Ishikawa (cell line): ENCODE measurements at regions not wholly inside any gene's neighbourhood (a gene's known extent, or its start where the extent isn't known, plus 50 kb on each side); places are given as distances from the start of the nearest gene placed in this dataset.

ENCODE experiments used
- CEBPB ChIP-seq: IDR thresholded peaks from 2 replicates; pipeline ENCODE4 v1.6.1; 2012
- CREB1 ChIP-seq: IDR thresholded peaks from 2 replicates; pipeline ENCODE4 v1.6.1; 2012; ENCODE audit warnings: low read depth
- EGR1 ChIP-seq: IDR thresholded peaks from 2 replicates; pipeline ENCODE4 v1.6.1; 2012
- EP300 ChIP-seq: IDR thresholded peaks from 2 replicates; pipeline ENCODE4 v1.6.1; 2012; ENCODE audit warnings: borderline replicate concordance
- FOXM1 ChIP-seq: IDR thresholded peaks from 2 replicates; pipeline ENCODE4 v1.6.1; 2012; ENCODE audit warnings: low read depth, borderline replicate concordance
- NFIC ChIP-seq: IDR thresholded peaks from 2 replicates; pipeline ENCODE4 v1.6.1; 2012
- RAD21 ChIP-seq: IDR thresholded peaks from 2 replicates; pipeline ENCODE4 v1.6.1; 2012; ENCODE audit warnings: low read depth
- TAF1 ChIP-seq: IDR thresholded peaks from 2 replicates; pipeline ENCODE4 v1.6.1; 2012; ENCODE audit warnings: low read depth, mild to moderate bottlenecking
- TCF12 ChIP-seq: IDR thresholded peaks from 2 replicates; pipeline ENCODE4 v1.6.1; 2012; ENCODE audit warnings: low read depth
- TEAD4 ChIP-seq: IDR thresholded peaks from 2 replicates; pipeline ENCODE4 v1.6.1; 2012
- YY1 ChIP-seq: IDR thresholded peaks from 2 replicates; pipeline ENCODE4 v1.6.1; 2012; ENCODE audit warnings: low read depth
- ZBTB7A ChIP-seq: IDR thresholded peaks from 2 replicates; pipeline ENCODE4 v1.6.1; 2012; ENCODE audit warnings: low read depth
- TF ChIP-seq, protein P1 (sequence below): IDR thresholded peaks from 2 replicates; pipeline ENCODE4 v1.6.1; 2012; ENCODE audit warnings: low read depth, mild to moderate bottlenecking
- TF ChIP-seq, protein P2 (sequence below): IDR thresholded peaks from 2 replicates; pipeline ENCODE4 v1.6.1; 2012
- TF ChIP-seq, protein P3 (sequence below): IDR thresholded peaks from 2 replicates; pipeline ENCODE4 v1.6.1; 2012

DNA sequence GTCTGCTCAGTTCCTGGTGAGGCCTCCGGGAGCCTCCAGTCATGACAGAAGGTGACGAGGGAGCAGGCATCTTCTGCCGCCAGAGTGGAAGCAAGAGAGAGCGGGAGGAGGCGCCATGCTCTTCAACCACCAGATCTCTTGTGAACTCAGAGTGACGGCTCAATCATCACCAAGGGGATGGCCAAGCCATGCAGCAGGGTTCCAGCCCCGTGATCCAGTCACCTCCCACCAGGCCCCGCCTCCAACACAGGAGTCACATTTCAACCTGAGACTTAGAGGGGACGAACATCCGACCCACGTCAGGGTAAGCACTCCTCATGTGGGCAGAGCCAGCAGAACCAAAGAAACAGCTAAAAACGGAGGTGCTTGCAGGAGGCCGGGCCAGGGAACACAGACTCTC, 1470.5 kb downstream of the BRD1 start:
- TF ChIP-seq FOXM1 (no peak), NFIC (no peak), EP300 (no peak), CEBPB (no peak), ZBTB7A (no peak), RAD21 (no peak), TEAD4 (no peak), TCF12 (no peak), CREB1 (no peak)
- TF ChIP-seq, protein P1, sequence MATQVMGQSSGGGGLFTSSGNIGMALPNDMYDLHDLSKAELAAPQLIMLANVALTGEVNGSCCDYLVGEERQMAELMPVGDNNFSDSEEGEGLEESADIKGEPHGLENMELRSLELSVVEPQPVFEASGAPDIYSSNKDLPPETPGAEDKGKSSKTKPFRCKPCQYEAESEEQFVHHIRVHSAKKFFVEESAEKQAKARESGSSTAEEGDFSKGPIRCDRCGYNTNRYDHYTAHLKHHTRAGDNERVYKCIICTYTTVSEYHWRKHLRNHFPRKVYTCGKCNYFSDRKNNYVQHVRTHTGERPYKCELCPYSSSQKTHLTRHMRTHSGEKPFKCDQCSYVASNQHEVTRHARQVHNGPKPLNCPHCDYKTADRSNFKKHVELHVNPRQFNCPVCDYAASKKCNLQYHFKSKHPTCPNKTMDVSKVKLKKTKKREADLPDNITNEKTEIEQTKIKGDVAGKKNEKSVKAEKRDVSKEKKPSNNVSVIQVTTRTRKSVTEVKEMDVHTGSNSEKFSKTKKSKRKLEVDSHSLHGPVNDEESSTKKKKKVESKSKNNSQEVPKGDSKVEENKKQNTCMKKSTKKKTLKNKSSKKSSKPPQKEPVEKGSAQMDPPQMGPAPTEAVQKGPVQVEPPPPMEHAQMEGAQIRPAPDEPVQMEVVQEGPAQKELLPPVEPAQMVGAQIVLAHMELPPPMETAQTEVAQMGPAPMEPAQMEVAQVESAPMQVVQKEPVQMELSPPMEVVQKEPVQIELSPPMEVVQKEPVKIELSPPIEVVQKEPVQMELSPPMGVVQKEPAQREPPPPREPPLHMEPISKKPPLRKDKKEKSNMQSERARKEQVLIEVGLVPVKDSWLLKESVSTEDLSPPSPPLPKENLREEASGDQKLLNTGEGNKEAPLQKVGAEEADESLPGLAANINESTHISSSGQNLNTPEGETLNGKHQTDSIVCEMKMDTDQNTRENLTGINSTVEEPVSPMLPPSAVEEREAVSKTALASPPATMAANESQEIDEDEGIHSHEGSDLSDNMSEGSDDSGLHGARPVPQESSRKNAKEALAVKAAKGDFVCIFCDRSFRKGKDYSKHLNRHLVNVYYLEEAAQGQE = no peak
- TF ChIP-seq, protein P2, sequence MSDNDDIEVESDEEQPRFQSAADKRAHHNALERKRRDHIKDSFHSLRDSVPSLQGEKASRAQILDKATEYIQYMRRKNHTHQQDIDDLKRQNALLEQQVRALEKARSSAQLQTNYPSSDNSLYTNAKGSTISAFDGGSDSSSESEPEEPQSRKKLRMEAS = no peak

DNA sequence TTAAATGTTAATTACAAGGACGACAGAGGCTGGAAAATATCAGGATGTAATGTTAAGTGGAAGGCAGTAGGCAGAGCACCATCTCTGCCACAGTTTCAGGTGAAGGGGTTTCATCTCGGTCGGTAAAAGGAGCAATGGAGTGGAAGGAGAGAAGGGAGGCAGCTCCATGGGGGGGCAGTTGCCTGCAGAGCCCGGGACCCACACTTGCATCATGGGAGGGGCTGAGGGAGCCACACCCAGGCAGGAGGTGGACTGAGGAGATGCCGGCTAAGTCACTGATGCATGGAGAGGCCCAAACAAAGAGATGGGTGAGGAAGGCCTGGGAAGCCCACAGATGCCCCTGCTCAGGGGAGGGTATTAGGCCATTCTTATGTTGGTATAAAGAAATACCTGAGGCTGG, 1470.9 kb downstream of the BRD1 start:
- TF ChIP-seq NFIC (no peak), EGR1 (no peak), CEBPB (no peak), CREB1 (no peak), YY1 (no peak), TAF1 (no peak), ZBTB7A (no peak), TEAD4 (no peak), TCF12 (no peak), EP300 (no peak), RAD21 (no peak), FOXM1 (no peak)
- TF ChIP-seq, protein P2 = no peak
- TF ChIP-seq, protein P1 = no peak
- TF ChIP-seq, protein P3, sequence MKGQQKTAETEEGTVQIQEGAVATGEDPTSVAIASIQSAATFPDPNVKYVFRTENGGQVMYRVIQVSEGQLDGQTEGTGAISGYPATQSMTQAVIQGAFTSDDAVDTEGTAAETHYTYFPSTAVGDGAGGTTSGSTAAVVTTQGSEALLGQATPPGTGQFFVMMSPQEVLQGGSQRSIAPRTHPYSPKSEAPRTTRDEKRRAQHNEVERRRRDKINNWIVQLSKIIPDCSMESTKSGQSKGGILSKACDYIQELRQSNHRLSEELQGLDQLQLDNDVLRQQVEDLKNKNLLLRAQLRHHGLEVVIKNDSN = no peak

DNA sequence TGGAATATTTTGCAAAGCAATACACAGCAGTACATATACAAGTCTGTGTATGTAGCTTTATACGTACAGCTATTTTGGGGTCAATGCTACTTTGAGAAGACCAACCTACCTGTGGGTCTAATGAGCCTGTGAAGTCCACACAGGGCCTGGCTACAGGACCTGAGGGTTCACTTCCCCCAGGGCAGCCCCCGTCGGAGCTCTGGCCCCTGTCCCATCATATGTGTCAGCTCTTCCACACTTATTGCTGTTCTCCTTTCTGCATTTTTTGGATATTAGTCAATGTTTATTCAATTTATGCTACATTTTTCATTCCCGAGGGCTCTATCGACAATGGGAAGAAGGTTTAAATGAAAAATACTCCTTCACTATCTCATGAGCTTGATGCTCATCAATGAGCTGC, 1473.6 kb downstream of the BRD1 start:
- TF ChIP-seq EGR1 = no peak
- no peak for TF ChIP-seq CEBPB
- TF ChIP-seq YY1 = no peak
- TF ChIP-seq TCF12 = no peak
- TF ChIP-seq CREB1 = no peak
- no peak for TF ChIP-seq ZBTB7A
- no peak for TF ChIP-seq TEAD4
- TF ChIP-seq NFIC = no peak
- TF ChIP-seq TAF1 = no peak
- TF ChIP-seq, protein P1 = no peak
- no peak for TF ChIP-seq EP300
- TF ChIP-seq FOXM1 = no peak
- TF ChIP-seq, protein P2 = no peak
- TF ChIP-seq RAD21 = no peak
- TF ChIP-seq, protein P3 = no peak

DNA sequence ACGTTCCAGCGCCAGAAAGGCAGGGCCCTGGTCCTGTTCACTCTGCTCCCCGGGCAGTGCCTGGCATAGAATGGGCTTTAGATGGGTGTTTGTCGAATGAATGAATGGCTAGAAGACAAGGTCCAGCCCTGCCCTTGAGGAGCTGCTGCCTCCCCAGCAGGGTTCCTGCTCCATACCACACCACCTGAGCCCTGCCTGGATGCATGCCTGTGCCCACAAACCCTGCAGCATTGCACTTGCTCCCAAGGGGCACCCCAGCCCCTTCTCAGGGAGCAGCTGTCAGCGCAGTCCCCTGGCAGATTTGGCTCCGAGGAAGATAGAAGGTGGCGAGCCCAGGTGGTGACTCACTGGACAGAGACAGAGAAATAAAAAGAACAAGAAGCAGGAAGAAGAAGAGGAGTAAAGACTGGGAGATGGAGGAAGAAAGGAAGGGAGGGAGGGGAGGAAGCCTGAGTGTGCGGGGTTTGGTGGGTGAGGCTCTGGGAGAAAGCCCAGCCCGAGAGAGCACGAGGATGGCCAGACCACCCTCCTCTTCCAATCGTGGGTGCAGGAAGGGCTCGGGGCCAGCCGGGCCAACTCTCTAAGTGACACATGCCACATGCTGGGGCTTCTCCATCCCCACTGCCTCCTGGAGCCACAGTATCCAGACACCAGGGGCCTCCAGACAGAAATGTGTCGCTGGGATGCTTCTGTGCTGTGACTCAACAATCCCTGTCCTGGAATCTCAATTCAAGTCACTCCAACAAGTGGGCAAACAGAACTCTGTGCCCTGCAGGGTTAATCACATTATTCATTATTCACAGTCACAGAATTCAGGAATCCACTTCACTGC, 1474.3 kb downstream of the BRD1 start:
- TF ChIP-seq CEBPB (no peak), EGR1 (no peak), TCF12 (no peak), EP300 (no peak), YY1 (no peak), FOXM1 (no peak), TEAD4 (no peak), TAF1 (no peak), CREB1 (no peak), ZBTB7A (no peak), NFIC (no peak), RAD21 (no peak)
- TF ChIP-seq, protein P1 = no peak
- TF ChIP-seq, protein P2 = no peak
- TF ChIP-seq, protein P3 = no peak
